Hippocampal formation (tissue), 2 donors: ENCODE measurements at regions not wholly inside any gene's neighbourhood (a gene's known extent, or its start where the extent isn't known, plus 50 kb on each side); places are given as distances from the start of the nearest gene placed in this dataset.
A peak's percentile ranks its signal among the peaks of the same experiment; 100 is the strongest.

Experiments used
- DNase-seq, 2 donors: peaks; one replicate each; lab custom pipeline; 2025; lab: John Stamatoyannopoulos, UW

- no peak for DNase-seq
These were observed 387.2 kb downstream of the TRIB2 start for GRCh38 chr2:13103778-13104493.

DNA sequence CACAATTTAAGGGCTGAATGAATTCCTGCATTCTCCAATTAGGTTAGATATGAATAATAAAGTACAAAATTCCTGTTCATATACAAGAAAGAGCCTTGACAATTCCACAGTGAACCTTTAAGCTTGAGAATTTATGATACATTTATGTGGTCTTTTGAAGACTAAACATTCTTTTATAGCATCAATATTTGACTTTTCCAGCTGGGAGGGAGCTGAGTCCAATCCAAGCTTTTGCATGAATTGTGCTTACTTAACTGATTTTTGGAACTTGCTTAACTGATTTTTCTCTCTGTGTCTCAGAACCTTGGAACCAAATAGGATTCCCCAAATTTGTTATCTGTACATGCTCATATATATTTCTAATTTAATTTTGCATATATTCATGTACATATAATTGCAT, 388.0 kb downstream of the TRIB2 start:
- DNase-seq: no peak

GRCh38 chr2:13106302-13106701, 389.6 kb downstream of the TRIB2 start:
- DNase-seq: no peak

GRCh38 chr2:13109516-13109915, 392.8 kb downstream of the TRIB2 start:
- no peak for DNase-seq

DNA sequence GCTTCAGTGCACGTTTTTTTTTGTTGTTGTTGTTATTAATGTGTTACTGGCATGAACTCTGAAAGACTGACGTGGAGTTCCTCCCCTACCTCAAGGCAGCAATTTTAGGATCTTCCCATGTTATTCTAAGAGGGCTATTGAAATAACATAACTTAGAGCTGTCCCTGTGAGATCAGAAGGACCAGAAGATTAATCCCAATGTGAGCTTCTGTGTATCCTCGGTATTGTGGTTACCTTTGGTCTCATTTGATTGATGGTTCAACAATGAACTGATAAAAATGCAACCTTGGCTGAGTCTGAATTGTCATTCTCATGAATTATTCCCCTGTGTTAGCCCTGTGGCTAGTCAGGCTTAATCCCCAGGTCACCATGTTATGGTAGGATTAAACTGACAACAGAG, 394.1 kb downstream of the TRIB2 start:
- DNase-seq: no peak

DNA sequence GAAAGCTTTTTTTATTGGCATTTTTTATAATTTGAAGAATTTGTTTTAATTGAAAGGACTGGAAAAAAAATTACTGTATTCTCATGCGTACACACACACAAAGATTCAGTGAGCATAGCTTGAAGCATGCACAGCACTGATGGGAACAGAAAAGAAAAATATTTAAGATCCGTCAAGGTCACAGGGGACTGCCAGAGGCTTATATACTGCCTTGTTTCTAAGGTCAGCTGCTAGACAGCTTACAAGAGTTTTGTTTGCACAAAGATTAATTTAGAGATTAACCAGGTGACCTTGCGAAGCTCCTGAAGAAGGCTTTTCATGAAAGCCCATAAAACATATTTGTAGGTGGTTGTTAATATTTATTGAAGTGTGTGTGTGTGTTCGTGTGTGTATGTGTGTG, 396.3 kb downstream of the TRIB2 start:
- DNase-seq: no peak

GRCh38 chr2:13114391-13114790, 397.7 kb downstream of the TRIB2 start:
- DNase-seq: no peak

DNA sequence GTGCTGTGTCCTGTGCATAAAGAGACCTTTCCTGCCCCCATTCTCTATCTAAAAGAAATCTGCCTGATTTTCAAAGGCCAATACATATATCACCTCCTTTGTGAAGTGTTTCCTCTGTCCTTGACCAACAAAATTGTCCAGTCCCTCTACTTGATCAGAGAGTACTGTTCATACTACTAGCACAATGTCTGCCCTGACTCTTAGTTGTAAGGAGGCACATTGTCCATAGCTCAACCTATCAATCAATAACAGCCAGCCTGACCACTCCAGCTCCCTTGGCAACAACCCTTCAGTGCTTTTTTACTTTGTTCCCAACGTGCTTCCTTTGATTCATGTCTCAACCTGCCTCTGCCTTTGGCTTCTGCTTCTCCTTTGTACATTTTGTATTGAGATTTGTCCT, 398.9 kb downstream of the TRIB2 start:
- DNase-seq: no peak

- no peak for DNase-seq
These were observed 404.4 kb downstream of the TRIB2 start for GRCh38 chr2:13121096-13121495.

- DNase-seq: no peak
These were observed 411.4 kb downstream of the TRIB2 start for GRCh38 chr2:13128139-13128538.

GRCh38 chr2:13135369-13135768, 418.6 kb downstream of the TRIB2 start:
- DNase-seq: no peak

- no peak for DNase-seq
These were observed 419.1 kb downstream of the TRIB2 start for GRCh38 chr2:13135856-13136255.

GRCh38 chr2:13137679-13138078, 420.9 kb downstream of the TRIB2 start:
- DNase-seq: no peak

GRCh38 chr2:13141315-13141714, 424.6 kb downstream of the TRIB2 start:
- DNase-seq: no peak

DNA sequence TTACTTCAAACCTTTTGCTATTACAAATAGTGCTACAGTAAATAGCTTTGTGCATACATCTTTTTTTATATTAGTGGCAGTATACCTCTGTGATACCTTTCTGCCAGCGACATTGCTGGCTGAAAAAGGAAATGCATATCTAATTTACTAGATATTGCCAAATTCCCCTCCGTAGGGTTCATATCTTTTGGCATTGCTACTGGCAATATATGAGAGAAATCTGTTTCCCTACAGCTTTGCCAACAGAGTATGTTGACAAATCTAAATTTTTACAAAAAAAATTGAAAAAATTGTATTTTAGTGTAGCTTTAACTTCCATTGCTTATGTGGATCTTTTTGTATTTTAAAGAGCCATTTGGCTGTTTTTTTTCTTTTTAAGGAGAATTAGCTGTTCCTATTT, 426.7 kb downstream of the TRIB2 start:
- DNase-seq: no peak

DNA sequence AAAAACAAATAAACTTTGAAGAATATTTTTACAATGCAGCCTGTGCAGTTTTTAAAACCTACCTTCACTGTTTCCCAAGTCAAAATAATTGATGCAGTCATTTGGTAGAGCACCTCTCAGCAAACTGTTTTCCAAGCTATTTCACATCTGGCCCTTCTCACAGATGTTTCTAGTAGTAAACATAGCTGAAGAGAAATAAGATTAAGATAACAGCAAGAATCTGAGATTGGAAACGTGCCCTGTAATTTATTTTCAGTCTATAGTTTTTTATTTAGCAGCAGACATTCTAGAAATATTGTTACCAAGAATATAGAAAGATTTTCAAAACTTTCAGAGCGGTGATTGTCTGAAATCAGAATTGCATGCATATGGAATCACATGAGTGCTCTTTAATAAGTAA, 440.2 kb downstream of the TRIB2 start:
- DNase-seq: no peak

GRCh38 chr2:13158466-13158865, 441.7 kb downstream of the TRIB2 start:
- no peak for DNase-seq

GRCh38 chr2:13180729-13181128, 464.0 kb downstream of the TRIB2 start:
- DNase-seq: no peak

DNA sequence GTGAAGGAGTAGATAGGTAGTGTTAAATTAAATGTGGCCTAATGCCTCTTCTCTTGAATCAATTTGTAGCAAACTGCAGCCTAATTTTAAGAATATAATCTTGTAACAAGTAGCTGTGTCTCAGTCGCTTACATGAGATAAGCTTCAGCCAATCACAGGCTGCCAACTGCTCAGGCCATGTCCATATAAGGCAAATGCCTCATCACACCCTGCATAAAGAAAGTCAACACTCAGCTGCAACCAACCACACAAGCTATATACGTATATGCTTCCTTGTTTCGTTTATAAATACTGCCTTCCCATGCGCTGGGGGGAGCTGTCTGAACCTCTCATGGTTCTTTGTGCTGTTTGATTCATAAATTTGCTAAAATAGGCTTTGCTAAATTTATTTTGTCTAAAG, 476.3 kb downstream of the TRIB2 start:
- no peak for DNase-seq

DNA sequence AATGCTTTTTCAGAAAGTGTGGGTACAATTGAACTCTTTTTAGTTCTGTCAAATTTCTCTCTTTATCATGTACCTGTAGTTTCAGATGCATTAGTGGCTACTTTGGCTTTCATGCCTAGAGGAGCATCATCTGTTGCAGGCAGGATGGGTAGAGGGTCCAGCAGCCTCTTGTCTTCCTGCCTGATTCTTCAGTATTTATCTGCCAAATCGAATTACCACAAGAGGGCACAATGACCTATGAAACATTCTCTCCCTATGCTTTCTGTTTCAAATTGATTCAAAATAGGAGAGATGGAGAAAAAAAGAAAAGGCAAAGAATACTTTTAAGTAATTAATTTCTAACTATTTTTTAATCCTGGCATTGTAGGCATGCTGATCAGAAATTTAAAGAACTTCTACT, 477.2 kb downstream of the TRIB2 start:
- DNase-seq: peak in 1 of 2 donors; percentile 34

- no peak for DNase-seq
These were observed 478.5 kb downstream of the TRIB2 start for GRCh38 chr2:13195270-13195669.

DNA sequence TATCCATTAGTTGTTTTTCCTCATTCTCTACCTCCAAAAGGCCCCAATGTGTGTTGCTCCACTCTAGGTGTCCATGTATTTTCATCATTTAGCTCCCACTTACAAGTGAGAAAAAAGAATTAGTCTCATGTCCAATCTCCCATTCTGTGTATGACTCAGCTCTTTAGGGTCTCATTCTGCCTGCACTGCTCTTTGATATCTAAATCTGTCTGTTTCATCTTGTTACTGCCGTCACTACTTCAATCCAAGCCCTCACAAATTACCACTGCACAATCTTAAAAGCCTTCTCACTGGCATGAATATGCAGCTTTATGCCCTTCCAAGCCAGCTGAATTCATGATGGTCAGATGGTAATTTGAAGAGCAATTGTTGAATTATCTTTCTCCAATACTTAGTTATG, 480.5 kb downstream of the TRIB2 start:
- no peak for DNase-seq

DNA sequence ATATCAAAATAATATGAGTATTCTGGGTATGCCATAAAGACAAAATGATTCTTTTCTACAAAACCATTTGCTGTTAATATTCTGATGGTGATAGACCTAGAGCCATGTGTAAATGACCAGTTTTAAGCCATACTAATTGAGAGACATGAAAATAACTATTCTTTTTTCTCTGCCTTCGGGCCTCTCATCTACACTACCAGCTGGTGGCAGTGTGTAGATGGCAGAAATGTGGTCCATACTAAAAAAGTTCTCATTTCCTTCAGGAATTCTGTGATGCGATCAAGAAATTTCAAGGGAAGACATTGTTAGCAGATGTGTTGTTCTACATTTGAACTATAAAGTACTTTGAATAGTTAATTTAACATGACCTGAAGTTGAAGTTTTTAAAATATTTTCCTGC, 485.2 kb downstream of the TRIB2 start:
- DNase-seq: no peak

GRCh38 chr2:13212115-13212514, 495.4 kb downstream of the TRIB2 start:
- no peak for DNase-seq
